ENCODE measurements at regions not wholly inside any gene's neighbourhood (a gene's known extent, or its start where the extent isn't known, plus 50 kb on each side); places are given as distances from the start of the nearest gene placed in this dataset.

- Histone ChIP-seq H3K27me3 (replicated peaks in 1 of 4; ENCODE audit: control insufficient read depth in 3 of 4, extremely low read depth in 1 of 4, insufficient read depth in 3 of 4, low read length in 3 of 4) (no peaks in the 10 kb centered on the region), H4K20me1 (replicated peaks in 1 of 2; ENCODE audit: control insufficient read depth in 1 of 2, insufficient read depth in 2 of 2, low read length in 2 of 2) (no peaks in the 10 kb centered on the region), H3K4ac (replicated peaks; ENCODE audit: insufficient read length, low read depth, low read length) (no peak overlapping the region), H3K23me2 (ENCODE audit: low read depth, low read length) (no peaks in the 10 kb centered on the region), H2AK5ac (ENCODE audit: low read depth, low read length) (no peak overlapping the region), H3K27ac (ENCODE audit: low read depth, low read length) (no peak overlapping the region), H3K36me3 (ENCODE audit: control insufficient read depth in 2 of 4, insufficient read depth in 4 of 4, low read length in 3 of 4) (no peaks in the 10 kb centered on the region), H3K9me3 (ENCODE audit: insufficient read depth in 2 of 2, low read depth in 1 of 2, low read length in 1 of 2) (no peaks in the 10 kb centered on the region), H3K4me1 (replicated peaks in 1 of 4; ENCODE audit: control insufficient read depth in 3 of 4, insufficient read depth in 4 of 4, low read length in 3 of 4) (no peaks in the 10 kb centered on the region), H3K79me1 (ENCODE audit: low read depth, low read length) (no peaks in the 10 kb centered on the region), H3K79me2 (ENCODE audit: control insufficient read depth in 1 of 2, insufficient read depth in 2 of 2, low read length in 2 of 2) (no peaks in the 10 kb centered on the region), H4K91ac (replicated peaks; ENCODE audit: insufficient read length, low read length) (no peak overlapping the region), H3K56ac (replicated peaks; ENCODE audit: insufficient read length, low read depth, low read length) (no peak overlapping the region), H2AFZ (ENCODE audit: low read length) (no peak overlapping the region), H4K8ac (ENCODE audit: extremely low read depth, insufficient read depth, low read length) (no peak overlapping the region), H2BK120ac (replicated peaks; ENCODE audit: low read depth, low read length) (no peak overlapping the region), H3K23ac (ENCODE audit: insufficient read length) (no peak overlapping the region), H2BK20ac (ENCODE audit: low read length) (no peak overlapping the region), H3K14ac (ENCODE audit: insufficient read length) (no peak overlapping the region), H3K4me2 (ENCODE audit: insufficient read depth in 1 of 2, low read depth in 2 of 2, low read length in 2 of 2) (no peak overlapping the region), H3K18ac (ENCODE audit: extremely low read depth, low read length) (no peak overlapping the region), H4K5ac (ENCODE audit: insufficient read length, low read depth, low read length) (no peak overlapping the region), H2BK12ac (ENCODE audit: low read depth, low read length) (no peak overlapping the region), H3K4me3 (ENCODE audit: extremely low read depth in 1 of 4, insufficient read depth in 2 of 4, low read depth in 3 of 4, low read length in 4 of 4) (no peak overlapping the region), H2BK15ac (ENCODE audit: low read length) (no peak overlapping the region), H2BK5ac (ENCODE audit: low read depth, low read length) (no peak overlapping the region), H3K9ac (replicated peaks in 1 of 4; ENCODE audit: extremely low read depth in 1 of 4, low read depth in 3 of 4, low read length in 3 of 4) (no peak overlapping the region)
- POLR2A ChIA-PET (ENCODE audit: partially characterized antibody) = no interaction called here
- 95% methylated on average over 1 of the region's 1 CpG; no CpG with 5 or more reads in 1 of the 2 experiments for WGBS, 2 experiments (ENCODE audit: extremely low coverage in 1 of 2, insufficient coverage in 1 of 2, insufficient read length in 1 of 2, insufficient replicate concordance in 2 of 2, low coverage in 1 of 2, low lambda C conversion rate in 2 of 2, missing lambda C conversion rate in 1 of 2)
- FAIRE-seq (no peak), DNase-seq (ENCODE audit: low read depth in 1 of 2, low spot score in 2 of 2) (no peak)
- CTCF ChIA-PET (ENCODE audit: partially characterized antibody) = no interaction called here
- TF ChIP-seq HDAC6 (IDR thresholded peaks at IDR 0.05; ENCODE audit: low read depth, low read length) = no peak
- no peak for TF ChIP-seq JUN (IDR thresholded peaks at IDR 0.05; ENCODE audit: low read depth, low read length)
- TF ChIP-seq SAP30 (IDR thresholded peaks at IDR 0.05; ENCODE audit: insufficient read depth, insufficient replicate concordance, low read length) = no peak
- TF ChIP-seq TBP (IDR thresholded peaks at IDR 0.05; ENCODE audit: low read depth, low read length) = no peak
- TF ChIP-seq TCF12 (IDR thresholded peaks at IDR 0.05; ENCODE audit: low read depth, low read length) = no peak
- no peak for TF ChIP-seq EGR1 (IDR thresholded peaks at IDR 0.05; ENCODE audit: borderline replicate concordance, low read depth, low read length)
- no peak for TF ChIP-seq EZH2 (IDR thresholded peaks at IDR 0.05; ENCODE audit: low read depth, low read length, severe bottlenecking)
- no peak for TF ChIP-seq CHD2 (IDR thresholded peaks at IDR 0.05; ENCODE audit: low read length)
- TF ChIP-seq HDAC2 (IDR thresholded peaks at IDR 0.05; ENCODE audit: borderline replicate concordance in 1 of 2, low read depth in 2 of 2, low read length in 2 of 2) = no peak
- TF ChIP-seq RNF2 (IDR thresholded peaks at IDR 0.05; ENCODE audit: borderline replicate concordance, low read depth, low read length, missing control alignments, poor library complexity, severe bottlenecking) = no peak
- TF ChIP-seq RXRA (IDR thresholded peaks at IDR 0.05; ENCODE audit: insufficient read depth, low read depth, low read length) = no peak
- TF ChIP-seq POLR2A (IDR thresholded peaks at IDR 0.05; ENCODE audit: control extremely low read depth in 1 of 2, low read depth in 2 of 2, low read length in 2 of 2) = no peak
- no peak for TF ChIP-seq CBX5 (IDR thresholded peaks at IDR 0.05; ENCODE audit: low read depth, low read length)
- TF ChIP-seq JUND (IDR thresholded peaks at IDR 0.05; ENCODE audit: low read length) = no peak
- no peak for TF ChIP-seq NRF1 (IDR thresholded peaks at IDR 0.05; ENCODE audit: low read depth, low read length)
- TF ChIP-seq SIX5 (IDR thresholded peaks at IDR 0.05; ENCODE audit: low read depth, low read length) = no peak
Observed at GRCh38 chr6:81666481-81666880, 86.0 kb downstream of the TENT5A start.

Measured in H1 (cell line).